Liver (tissue), 8 donors: ENCODE measurements at regions not wholly inside any gene's neighbourhood (a gene's known extent, or its start where the extent isn't known, plus 50 kb on each side); places are given as distances from the start of the nearest gene placed in this dataset.

Experiments
- DNase-seq: peaks from one replicate; pipeline ENCODE4 v3.0.0-alpha.2; 2017; ENCODE audit warnings: low spot score
- H3K27ac ChIP-seq, 2 donors: one replicate each; pipeline ENCODE4 v1.7.0; 2013; ENCODE audit warnings: inconsistent platforms in 2 of 2, low read length in 2 of 2, control low read depth in 1 of 2, low read depth in 1 of 2, mild to moderate bottlenecking in 1 of 2
- H3K27me3 ChIP-seq, 4 donors: one replicate each; pipeline versions ENCODE4 v1.6.1 to v1.7.0; 2013; ENCODE audit warnings: low read length in 3 of 4, inconsistent platforms in 1 of 4, mild to moderate bottlenecking in 1 of 4, moderate library complexity in 1 of 4; ENCODE audit not compliant: control insufficient read depth in 4 of 4, insufficient read depth in 4 of 4
- H3K36me3 ChIP-seq, 4 donors: one replicate each; pipeline versions ENCODE4 v1.6.1 to v1.7.0; 2013; ENCODE audit warnings: low read length in 3 of 4, mild to moderate bottlenecking in 3 of 4, low read depth in 1 of 4, moderate library complexity in 1 of 4; ENCODE audit not compliant: control insufficient read depth in 4 of 4, insufficient read depth in 3 of 4
- H3K4me1 ChIP-seq, 4 donors: one replicate each; pipeline versions ENCODE4 v1.6.1 to v1.7.0; 2013; ENCODE audit warnings: low read length in 3 of 4, mild to moderate bottlenecking in 3 of 4, moderate library complexity in 1 of 4; ENCODE audit not compliant: control insufficient read depth in 4 of 4, insufficient read depth in 4 of 4
- H3K4me3 ChIP-seq, 3 donors: one replicate each; pipeline versions ENCODE4 v1.6.1 to v1.7.0; 2013; ENCODE audit warnings: low read length in 3 of 3, control low read depth in 1 of 3, low read depth in 1 of 3, mild to moderate bottlenecking in 1 of 3
- H3K9ac ChIP-seq, 2 donors: one replicate each; pipeline ENCODE4 v1.7.0; 2013; ENCODE audit warnings: low read length in 2 of 2, mild to moderate bottlenecking in 2 of 2, moderate library complexity in 2 of 2, control low read depth in 1 of 2, low read depth in 1 of 2
- H3K9me3 ChIP-seq, 4 donors: one replicate each; pipeline versions ENCODE4 v1.6.1 to v1.7.0; 2013; ENCODE audit warnings: low read length in 3 of 4; ENCODE audit not compliant: control insufficient read depth in 4 of 4
- ATF3 ChIP-seq: IDR thresholded peaks from 2 replicates; pipeline ENCODE4 v1.6.1; 2016; ENCODE audit warnings: antibody characterized with exemption
- CTCF ChIP-seq: fragments of 150-350 bp; IDR thresholded peaks from 2 replicates; pipeline ENCODE4 v1.5.1; 2017; ENCODE audit warnings: improper control_type of control experiment, low read depth, low read length; ENCODE audit not compliant: missing input control
- EGR1 ChIP-seq, 2 donors: IDR thresholded peaks; 2 replicates each; pipeline ENCODE4 v1.6.1; 2016 to 2018; ENCODE audit warnings: antibody characterized with exemption in 2 of 2, low read depth in 2 of 2
- FOXA1 ChIP-seq: IDR thresholded peaks from 2 replicates; pipeline ENCODE4 v1.6.1; 2016; ENCODE audit warnings: antibody characterized with exemption
- FOXA2 ChIP-seq: IDR thresholded peaks from 2 replicates; pipeline ENCODE4 v1.6.1; 2016; ENCODE audit warnings: antibody characterized with exemption
- GABPA ChIP-seq, 2 donors: IDR thresholded peaks in 1 of 2; conservative IDR thresholded peaks in 1 of 2; 2 replicates each; pipeline ENCODE4 v1.6.1; 2016; ENCODE audit warnings: antibody characterized with exemption in 2 of 2, mild to moderate bottlenecking in 1 of 2, moderate library complexity in 1 of 2
- HNF4A ChIP-seq, 2 donors: conservative IDR thresholded peaks; 2 replicates each; pipeline ENCODE4 v1.6.1; 2016; ENCODE audit warnings: antibody characterized with exemption in 2 of 2, mild to moderate bottlenecking in 2 of 2
- HNF4G ChIP-seq: IDR thresholded peaks from 2 replicates; pipeline ENCODE4 v1.6.1; 2016; ENCODE audit warnings: antibody characterized with exemption
- JUND ChIP-seq, 2 donors: IDR thresholded peaks; 2 replicates each; pipeline ENCODE4 v1.6.1; 2016; ENCODE audit warnings: antibody characterized with exemption in 2 of 2
- MAX ChIP-seq: IDR thresholded peaks from 2 replicates; pipeline ENCODE4 v1.6.1; 2016; ENCODE audit warnings: antibody characterized with exemption
- NR2F2 ChIP-seq: IDR thresholded peaks from 2 replicates; pipeline ENCODE4 v1.6.1; 2016; ENCODE audit warnings: antibody characterized with exemption
- RAD21 ChIP-seq, 2 donors: IDR thresholded peaks; 2 replicates each; pipeline ENCODE4 v1.6.1; 2016; ENCODE audit warnings: antibody characterized with exemption in 2 of 2, mild to moderate bottlenecking in 2 of 2
- REST ChIP-seq: IDR thresholded peaks from 2 replicates; pipeline ENCODE4 v1.6.1; 2016; ENCODE audit warnings: antibody characterized with exemption, mild to moderate bottlenecking
- RXRA ChIP-seq, 2 donors: IDR thresholded peaks; 2 replicates each; pipeline ENCODE4 v1.6.1; 2017 to 2018; ENCODE audit warnings: antibody characterized with exemption in 2 of 2, mild to moderate bottlenecking in 1 of 2
- SP1 ChIP-seq: IDR thresholded peaks from 2 replicates; pipeline ENCODE4 v1.6.1; 2018; ENCODE audit warnings: antibody characterized with exemption, mild to moderate bottlenecking
- TAF1 ChIP-seq: conservative IDR thresholded peaks from 2 replicates; pipeline ENCODE4 v1.6.1; 2016; ENCODE audit warnings: antibody characterized with exemption, mild to moderate bottlenecking
- YY1 ChIP-seq: IDR thresholded peaks from 2 replicates; pipeline ENCODE4 v1.6.1; 2016; ENCODE audit warnings: antibody characterized with exemption, mild to moderate bottlenecking
- WGBS: extraction: QIAGEN DNeasy Blood & Tissue Kit; methylation state at CpG from one replicate; pipeline ENCODE4 v1.1.7; 2013; 5-methylcytosine and 5-hydroxymethylcytosine counted together
- TF ChIP-seq, protein P1 (sequence below): IDR thresholded peaks from 2 replicates; pipeline ENCODE4 v1.6.1; 2016; ENCODE audit warnings: antibody characterized with exemption
- donor health status: healthy.
- donor health status: healthy.
- donor health status: healthy.
- donor health status: healthy.
- donor health status: healthy.

DNA sequence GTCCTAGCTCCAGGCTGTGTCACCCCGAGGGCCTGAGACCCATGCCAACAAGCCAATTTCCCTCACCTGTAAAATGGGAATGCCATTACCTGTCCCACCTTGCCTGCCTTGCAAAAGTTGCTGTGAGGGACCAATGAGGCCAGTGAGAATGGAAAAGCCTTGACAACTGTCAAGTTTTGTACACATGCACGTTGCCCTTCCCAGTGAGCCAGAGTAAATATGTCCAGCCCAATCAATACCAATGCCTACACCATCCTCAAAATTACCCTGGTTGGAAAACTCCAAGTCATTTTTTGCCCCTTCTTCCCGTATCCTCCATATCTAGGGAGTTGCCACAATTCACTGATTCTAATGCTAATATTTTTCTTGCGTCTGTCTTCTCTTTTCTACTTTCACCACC lies 73.5 kb upstream of the RASGRF1 start:
- Histone ChIP-seq H3K36me3 (no peaks in the 10 kb centered on the region), H3K27me3 (no peaks in the 10 kb centered on the region), H3K27ac (peak overlapping the region in 1 of 2 donors; percentile 9), H3K9me3 (no peaks in the 10 kb centered on the region), H3K9ac (no peak overlapping the region), H3K4me3 (no peak overlapping the region), H3K4me1 (peaks cover 4 to 19% (median 8%) of the 10 kb centered on the region in 4 donors)
- 47% methylated on average over 4 of the region's 4 CpGs for WGBS
- TF ChIP-seq HNF4G: peak; percentile 30
- TF ChIP-seq GABPA (IDR thresholded peaks at IDR 0.05 in 1 of 2, conservative IDR thresholded peaks at IDR 0.05 in 1 of 2): no peak
- TF ChIP-seq FOXA1: peak; percentile 94
- TF ChIP-seq RAD21 (IDR thresholded peaks at IDR 0.05): no peak
- TF ChIP-seq SP1: peak; percentile 27
- TF ChIP-seq NR2F2: no peak
- TF ChIP-seq YY1: no peak
- no peak for TF ChIP-seq TAF1
- no peak for TF ChIP-seq EGR1 (IDR thresholded peaks at IDR 0.05; ENCODE audit: low read depth in 2 of 2)
- no peak for TF ChIP-seq MAX
- TF ChIP-seq ATF3: no peak
- TF ChIP-seq, protein P1, sequence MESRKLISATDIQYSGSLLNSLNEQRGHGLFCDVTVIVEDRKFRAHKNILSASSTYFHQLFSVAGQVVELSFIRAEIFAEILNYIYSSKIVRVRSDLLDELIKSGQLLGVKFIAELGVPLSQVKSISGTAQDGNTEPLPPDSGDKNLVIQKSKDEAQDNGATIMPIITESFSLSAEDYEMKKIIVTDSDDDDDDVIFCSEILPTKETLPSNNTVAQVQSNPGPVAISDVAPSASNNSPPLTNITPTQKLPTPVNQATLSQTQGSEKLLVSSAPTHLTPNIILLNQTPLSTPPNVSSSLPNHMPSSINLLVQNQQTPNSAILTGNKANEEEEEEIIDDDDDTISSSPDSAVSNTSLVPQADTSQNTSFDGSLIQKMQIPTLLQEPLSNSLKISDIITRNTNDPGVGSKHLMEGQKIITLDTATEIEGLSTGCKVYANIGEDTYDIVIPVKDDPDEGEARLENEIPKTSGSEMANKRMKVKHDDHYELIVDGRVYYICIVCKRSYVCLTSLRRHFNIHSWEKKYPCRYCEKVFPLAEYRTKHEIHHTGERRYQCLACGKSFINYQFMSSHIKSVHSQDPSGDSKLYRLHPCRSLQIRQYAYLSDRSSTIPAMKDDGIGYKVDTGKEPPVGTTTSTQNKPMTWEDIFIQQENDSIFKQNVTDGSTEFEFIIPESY: no peak
- TF ChIP-seq REST: no peak
- peak; percentile 29 to 54 for TF ChIP-seq RXRA (IDR thresholded peaks at IDR 0.05)
- peak; percentile 91 for TF ChIP-seq FOXA2
- peak; percentile 59 to 62 for TF ChIP-seq HNF4A (conservative IDR thresholded peaks at IDR 0.05)
- no peak for DNase-seq

- Histone ChIP-seq H3K4me1 (peaks cover 4 to 19% (median 8%) of the 10 kb centered on the region in 4 donors), H3K27ac (no peak overlapping the region), H3K4me3 (no peak overlapping the region), H3K36me3 (no peaks in the 10 kb centered on the region), H3K9me3 (no peaks in the 10 kb centered on the region), H3K27me3 (no peaks in the 10 kb centered on the region), H3K9ac (no peak overlapping the region)
- DNase-seq: no peak
- TF ChIP-seq ATF3: no peak
- TF ChIP-seq JUND (IDR thresholded peaks at IDR 0.05): no peak
- no peak for TF ChIP-seq HNF4G
- no peak for TF ChIP-seq MAX
- no peak for TF ChIP-seq RAD21 (IDR thresholded peaks at IDR 0.05)
- TF ChIP-seq FOXA1: no peak
- TF ChIP-seq NR2F2: no peak
- TF ChIP-seq, protein P1: no peak
- no peak for TF ChIP-seq CTCF
- no peak for TF ChIP-seq FOXA2
- no peak for TF ChIP-seq SP1
- no peak for TF ChIP-seq REST
- TF ChIP-seq TAF1: no peak
Observed at GRCh38 chr15:79163395-79163794, 72.8 kb upstream of the RASGRF1 start.
